K562 (cell line): ENCODE measurements at regions not wholly inside any gene's neighbourhood (a gene's known extent, or its start where the extent isn't known, plus 50 kb on each side); places are given as distances from the start of the nearest gene placed in this dataset.

Experiments used
- GTF2A2 ChIP-seq: IDR thresholded peaks from 2 replicates; pipeline ENCODE4 v1.6.1; 2016; ENCODE audit warnings: mild to moderate bottlenecking, missing genetic modification characterization, missing compliant biosample characterization
- NELFE ChIP-seq: IDR thresholded peaks from 2 replicates; pipeline ENCODE4 v1.6.1; 2011; ENCODE audit warnings: mild to moderate bottlenecking; ENCODE audit not compliant: insufficient read depth, insufficient read length
- TF ChIP-seq, protein P1 (sequence below): fragments of 250-450 bp; sonication (Bioruptor Pico); IDR thresholded peaks from 2 replicates; pipeline ENCODE4 v1.5.0; 2021; ENCODE audit warnings: mild to moderate bottlenecking, moderate library complexity
- TF ChIP-seq, protein P2 (sequence below): sonication (generic); formaldehyde crosslinking; IDR thresholded peaks from 2 replicates; pipeline ENCODE4 v1.8.0; 2023; ENCODE audit warnings: mild to moderate bottlenecking, missing genetic modification reagents
- TF ChIP-seq, protein P3 (sequence below): sonication (generic); formaldehyde crosslinking; IDR thresholded peaks from 2 replicates; pipeline ENCODE4 v1.8.1; 2023; ENCODE audit warnings: mild to moderate bottlenecking, missing genetic modification reagents

DNA sequence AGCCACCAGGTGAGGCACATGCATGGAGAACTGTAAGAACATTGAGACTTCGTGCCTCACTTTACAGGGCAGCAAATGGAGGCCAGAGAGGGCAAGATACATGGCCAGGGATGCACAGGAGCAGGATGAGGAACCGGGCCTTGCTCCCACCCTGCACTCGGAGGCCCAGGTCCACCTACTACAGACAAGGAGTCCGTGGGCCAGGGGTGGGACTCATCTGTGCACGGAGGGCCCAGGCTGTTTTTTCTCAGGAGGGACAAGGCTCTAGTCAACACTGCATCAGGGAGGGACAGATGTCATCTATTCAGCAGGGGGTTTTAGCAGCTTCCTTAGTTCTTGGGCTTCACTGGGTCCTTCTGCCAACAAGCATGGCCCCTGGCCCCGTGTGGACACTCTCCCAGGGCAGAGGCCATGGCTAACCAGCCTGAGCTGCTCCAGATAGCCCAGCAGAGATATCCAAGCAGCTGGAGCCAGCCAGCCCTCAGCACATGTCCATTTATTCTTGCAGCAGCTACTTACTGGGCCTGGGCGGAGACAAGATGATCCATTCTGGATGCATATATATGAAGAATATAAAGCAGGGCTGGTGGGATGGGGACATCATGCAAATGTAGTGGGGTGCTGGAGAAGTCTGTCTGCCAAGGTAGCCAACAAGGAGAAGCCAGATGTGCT, 134.5 kb upstream of the RET start (continued):
- TF ChIP-seq, protein P1, sequence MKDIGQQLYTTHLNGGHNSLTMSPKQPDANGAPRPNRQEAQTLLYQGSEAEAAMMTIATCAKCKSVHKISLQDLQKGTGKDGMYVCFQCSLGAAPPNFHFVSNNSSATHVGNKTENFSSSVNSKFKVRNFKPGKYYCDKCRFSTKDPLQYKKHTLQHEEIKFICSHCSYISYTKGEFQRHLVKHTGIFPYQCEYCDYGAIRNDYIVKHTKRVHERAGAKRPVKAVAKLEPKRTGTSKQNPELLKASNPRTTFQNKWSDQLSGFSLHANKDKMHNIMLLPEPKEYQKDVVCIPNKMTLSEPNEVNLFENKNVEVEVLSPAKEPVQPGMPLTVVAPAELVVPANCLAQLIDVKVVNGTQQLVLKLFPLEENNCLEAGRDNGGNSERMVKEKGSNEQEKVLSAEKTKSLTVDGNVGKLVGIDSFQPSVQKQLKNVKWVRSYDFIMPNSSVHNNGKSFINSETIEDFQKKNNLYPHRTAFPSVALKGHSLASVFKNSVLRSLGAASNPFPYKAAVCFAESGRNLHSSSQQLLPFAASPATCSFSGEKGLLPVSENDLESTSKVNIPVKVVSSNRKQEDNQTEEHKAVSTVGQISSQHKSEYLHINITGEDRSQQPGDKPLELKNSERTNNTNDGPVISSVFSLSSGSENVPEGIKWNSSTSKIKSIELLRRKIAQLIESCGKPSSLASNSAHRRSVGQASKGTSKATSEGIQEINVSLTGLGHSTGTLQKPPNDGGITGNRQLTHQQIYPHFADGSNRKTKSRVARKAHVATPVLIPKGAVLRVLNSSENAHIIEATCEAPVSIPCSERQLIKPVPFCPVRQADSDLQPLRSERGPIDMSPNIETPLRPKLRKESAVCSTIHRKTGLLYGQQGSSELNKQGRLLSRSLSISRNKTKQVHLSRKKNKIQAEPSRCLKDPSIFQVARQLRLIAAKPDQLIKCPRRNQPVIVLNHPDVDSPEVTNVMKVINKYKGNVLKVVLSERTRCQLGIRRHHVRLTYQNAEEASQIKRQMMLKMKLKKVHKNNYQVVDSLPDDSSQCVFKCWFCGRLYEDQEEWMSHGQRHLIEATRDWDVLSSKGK (CRISPR knock-in tag), result no peak
- TF ChIP-seq NELFE (no peak), GTF2A2 (tag) (no peak)
- TF ChIP-seq, protein P2, sequence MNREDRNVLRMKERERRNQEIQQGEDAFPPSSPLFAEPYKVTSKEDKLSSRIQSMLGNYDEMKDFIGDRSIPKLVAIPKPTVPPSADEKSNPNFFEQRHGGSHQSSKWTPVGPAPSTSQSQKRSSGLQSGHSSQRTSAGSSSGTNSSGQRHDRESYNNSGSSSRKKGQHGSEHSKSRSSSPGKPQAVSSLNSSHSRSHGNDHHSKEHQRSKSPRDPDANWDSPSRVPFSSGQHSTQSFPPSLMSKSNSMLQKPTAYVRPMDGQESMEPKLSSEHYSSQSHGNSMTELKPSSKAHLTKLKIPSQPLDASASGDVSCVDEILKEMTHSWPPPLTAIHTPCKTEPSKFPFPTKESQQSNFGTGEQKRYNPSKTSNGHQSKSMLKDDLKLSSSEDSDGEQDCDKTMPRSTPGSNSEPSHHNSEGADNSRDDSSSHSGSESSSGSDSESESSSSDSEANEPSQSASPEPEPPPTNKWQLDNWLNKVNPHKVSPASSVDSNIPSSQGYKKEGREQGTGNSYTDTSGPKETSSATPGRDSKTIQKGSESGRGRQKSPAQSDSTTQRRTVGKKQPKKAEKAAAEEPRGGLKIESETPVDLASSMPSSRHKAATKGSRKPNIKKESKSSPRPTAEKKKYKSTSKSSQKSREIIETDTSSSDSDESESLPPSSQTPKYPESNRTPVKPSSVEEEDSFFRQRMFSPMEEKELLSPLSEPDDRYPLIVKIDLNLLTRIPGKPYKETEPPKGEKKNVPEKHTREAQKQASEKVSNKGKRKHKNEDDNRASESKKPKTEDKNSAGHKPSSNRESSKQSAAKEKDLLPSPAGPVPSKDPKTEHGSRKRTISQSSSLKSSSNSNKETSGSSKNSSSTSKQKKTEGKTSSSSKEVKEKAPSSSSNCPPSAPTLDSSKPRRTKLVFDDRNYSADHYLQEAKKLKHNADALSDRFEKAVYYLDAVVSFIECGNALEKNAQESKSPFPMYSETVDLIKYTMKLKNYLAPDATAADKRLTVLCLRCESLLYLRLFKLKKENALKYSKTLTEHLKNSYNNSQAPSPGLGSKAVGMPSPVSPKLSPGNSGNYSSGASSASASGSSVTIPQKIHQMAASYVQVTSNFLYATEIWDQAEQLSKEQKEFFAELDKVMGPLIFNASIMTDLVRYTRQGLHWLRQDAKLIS (CRISPR knock-in tag), result no peak
- TF ChIP-seq, protein P3, sequence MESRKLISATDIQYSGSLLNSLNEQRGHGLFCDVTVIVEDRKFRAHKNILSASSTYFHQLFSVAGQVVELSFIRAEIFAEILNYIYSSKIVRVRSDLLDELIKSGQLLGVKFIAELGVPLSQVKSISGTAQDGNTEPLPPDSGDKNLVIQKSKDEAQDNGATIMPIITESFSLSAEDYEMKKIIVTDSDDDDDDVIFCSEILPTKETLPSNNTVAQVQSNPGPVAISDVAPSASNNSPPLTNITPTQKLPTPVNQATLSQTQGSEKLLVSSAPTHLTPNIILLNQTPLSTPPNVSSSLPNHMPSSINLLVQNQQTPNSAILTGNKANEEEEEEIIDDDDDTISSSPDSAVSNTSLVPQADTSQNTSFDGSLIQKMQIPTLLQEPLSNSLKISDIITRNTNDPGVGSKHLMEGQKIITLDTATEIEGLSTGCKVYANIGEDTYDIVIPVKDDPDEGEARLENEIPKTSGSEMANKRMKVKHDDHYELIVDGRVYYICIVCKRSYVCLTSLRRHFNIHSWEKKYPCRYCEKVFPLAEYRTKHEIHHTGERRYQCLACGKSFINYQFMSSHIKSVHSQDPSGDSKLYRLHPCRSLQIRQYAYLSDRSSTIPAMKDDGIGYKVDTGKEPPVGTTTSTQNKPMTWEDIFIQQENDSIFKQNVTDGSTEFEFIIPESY, result no peak
